MCF 10A (cell line): ENCODE measurements at regions not wholly inside any gene's neighbourhood (a gene's known extent, or its start where the extent isn't known, plus 50 kb on each side); places are given as distances from the start of the nearest gene placed in this dataset.

ENCODE experiments used
- BruUV-seq: library from RNA; stranded (reverse); fragments of 400-500 nt; replicated peaks from 2 replicates; lab custom pipeline; 2021; lab: Mats Ljungman, UMichigan
- CTCF ChIA-PET: fragments of 300-600 bp; sonication (Branson Sonifier 250); formaldehyde crosslinking; extraction: SDS; loops from one replicate; lab custom pipeline; 2021; ENCODE audit warnings: antibody characterized with exemption, inconsistent platforms; lab: Yijun Ruan, JAX
- POLR2A ChIA-PET: fragments of 300-600, 350-650 bp; sonication (Branson Sonifier 250); formaldehyde crosslinking; extraction: SDS; loops from one replicate; lab custom pipeline; 2020; ENCODE audit warnings: antibody characterized with exemption, inconsistent platforms; lab: Yijun Ruan, JAX
- DNase-seq: peaks from one replicate; pipeline ENCODE4 v3.0.0-alpha.2; 2018; ENCODE audit not compliant: unreplicated experiment
- H3K27ac Mint-ChIP-seq: one replicate; pipeline ENCODE4 v1.8.0; 2022; ENCODE audit warnings: mild to moderate bottlenecking, low read depth, mixed read lengths; ENCODE audit not compliant: unreplicated experiment
- H3K27me3 Mint-ChIP-seq: one replicate; pipeline ENCODE4 v1.8.0; 2022; ENCODE audit warnings: mixed read lengths; ENCODE audit not compliant: insufficient read depth, unreplicated experiment
- H3K36me3 Mint-ChIP-seq: one replicate; pipeline ENCODE4 v1.8.0; 2022; ENCODE audit warnings: mild to moderate bottlenecking, moderate library complexity, mixed read lengths; ENCODE audit not compliant: insufficient read depth, unreplicated experiment
- H3K4me1 Mint-ChIP-seq: one replicate; pipeline ENCODE4 v1.8.0; 2022; ENCODE audit warnings: mixed read lengths; ENCODE audit not compliant: insufficient read depth, unreplicated experiment
- H3K4me3 Mint-ChIP-seq: one replicate; pipeline ENCODE4 v1.8.0; 2022; ENCODE audit warnings: mild to moderate bottlenecking, moderate library complexity, mixed read lengths; ENCODE audit not compliant: unreplicated experiment
- H3K9me3 Mint-ChIP-seq: one replicate; pipeline ENCODE4 v1.8.0; 2022; ENCODE audit warnings: mixed read lengths; ENCODE audit not compliant: unreplicated experiment
- intact Hi-C: fragments of 100-400 bp; cut with micrococcal nuclease; formaldehyde crosslinking; loops from 2 replicates; pipeline ENCODE4 v1.14.1; 2022
- TF ChIP-seq, protein P1 (sequence below): fragments of 200-600 bp; IDR thresholded peaks from one replicate; pipeline ENCODE4 v1.8.0; 2022; ENCODE audit warnings: antibody characterized with exemption, mild to moderate bottlenecking; ENCODE audit not compliant: unreplicated experiment

GRCh38 chr10:128551475-128551874, 425.3 kb upstream of the MKI67 start:
- H3K27ac Mint-ChIP-seq, result no peak overlapping the region
- peaks cover 8% of the 10 kb centered on the region for H3K4me1 Mint-ChIP-seq
- no peak for DNase-seq
- no peaks in the 10 kb centered on the region for H3K36me3 Mint-ChIP-seq
- peaks cover 7% of the 10 kb centered on the region for H3K9me3 Mint-ChIP-seq
- BruUV-seq, result no TSS peak
- no peak overlapping the region for H3K4me3 Mint-ChIP-seq
- ChIA-PET CTCF (interaction anchor here (2.4 kb wide), 1 partner anchor 20 kb away, joined by 8 read pairs; no protein-coding TSS in a partner anchor), POLR2A (no interaction called here)
- TF ChIP-seq, protein P1, sequence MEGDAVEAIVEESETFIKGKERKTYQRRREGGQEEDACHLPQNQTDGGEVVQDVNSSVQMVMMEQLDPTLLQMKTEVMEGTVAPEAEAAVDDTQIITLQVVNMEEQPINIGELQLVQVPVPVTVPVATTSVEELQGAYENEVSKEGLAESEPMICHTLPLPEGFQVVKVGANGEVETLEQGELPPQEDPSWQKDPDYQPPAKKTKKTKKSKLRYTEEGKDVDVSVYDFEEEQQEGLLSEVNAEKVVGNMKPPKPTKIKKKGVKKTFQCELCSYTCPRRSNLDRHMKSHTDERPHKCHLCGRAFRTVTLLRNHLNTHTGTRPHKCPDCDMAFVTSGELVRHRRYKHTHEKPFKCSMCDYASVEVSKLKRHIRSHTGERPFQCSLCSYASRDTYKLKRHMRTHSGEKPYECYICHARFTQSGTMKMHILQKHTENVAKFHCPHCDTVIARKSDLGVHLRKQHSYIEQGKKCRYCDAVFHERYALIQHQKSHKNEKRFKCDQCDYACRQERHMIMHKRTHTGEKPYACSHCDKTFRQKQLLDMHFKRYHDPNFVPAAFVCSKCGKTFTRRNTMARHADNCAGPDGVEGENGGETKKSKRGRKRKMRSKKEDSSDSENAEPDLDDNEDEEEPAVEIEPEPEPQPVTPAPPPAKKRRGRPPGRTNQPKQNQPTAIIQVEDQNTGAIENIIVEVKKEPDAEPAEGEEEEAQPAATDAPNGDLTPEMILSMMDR, result no peak
- peaks cover 11% of the 10 kb centered on the region for H3K27me3 Mint-ChIP-seq
- intact Hi-C loops, result no loop called here

- CTCF ChIA-PET, result no interaction called here
- TF ChIP-seq, protein P1, result no peak
- H3K4me1 Mint-ChIP-seq, result peaks cover 8% of the 10 kb centered on the region
- H3K27ac Mint-ChIP-seq, result no peak overlapping the region
- intact Hi-C loops, result no loop called here
- H3K9me3 Mint-ChIP-seq, result peaks cover 7% of the 10 kb centered on the region
- POLR2A ChIA-PET, result no interaction called here
- H3K36me3 Mint-ChIP-seq, result no peaks in the 10 kb centered on the region
- H3K4me3 Mint-ChIP-seq, result no peak overlapping the region
- H3K27me3 Mint-ChIP-seq, result peaks cover 21% of the 10 kb centered on the region
- no TSS peak for BruUV-seq
- peak; percentile 16 for DNase-seq
Observed at GRCh38 chr10:128553755-128554154, 427.5 kb upstream of the MKI67 start.

- BruUV-seq, result no TSS peak
- Mint-ChIP-seq H3K27me3 (peaks cover 21% of the 10 kb centered on the region), H3K4me1 (peaks cover 8% of the 10 kb centered on the region), H3K27ac (no peak overlapping the region), H3K36me3 (peaks cover 6% of the 10 kb centered on the region), H3K4me3 (no peak overlapping the region), H3K9me3 (peaks cover 7% of the 10 kb centered on the region)
- POLR2A ChIA-PET, result interaction anchor here (0.6 kb wide), 1 partner anchor 14 kb away, joined by 3 read pairs; no protein-coding TSS in a partner anchor
- intact Hi-C loops, result no loop called here
- no peak for DNase-seq
- TF ChIP-seq, protein P1, result no peak
- CTCF ChIA-PET, result interaction anchor here (0.6 kb wide), 1 partner anchor 779 kb away, joined by 3 read pairs; no protein-coding TSS in a partner anchor
Observed at GRCh38 chr10:128556182-128557110, 430.2 kb upstream of the MKI67 start.

GRCh38 chr10:128557149-128557710, 431.0 kb upstream of the MKI67 start:
- no peak for DNase-seq
- H3K36me3 Mint-ChIP-seq, result peaks cover 6% of the 10 kb centered on the region
- ChIA-PET POLR2A (no interaction called here), CTCF (interaction anchor here (0.6 to 0.7 kb wide), 2 partner anchors 15 to 26 kb away, joined by 3 read pairs; no protein-coding TSS in a partner anchor)
- peaks cover 21% of the 10 kb centered on the region for H3K27me3 Mint-ChIP-seq
- H3K4me3 Mint-ChIP-seq, result no peak overlapping the region
- TF ChIP-seq, protein P1, result no peak
- H3K9me3 Mint-ChIP-seq, result peaks cover 14% of the 10 kb centered on the region
- intact Hi-C loops, result no loop called here
- H3K4me1 Mint-ChIP-seq, result peaks cover 8% of the 10 kb centered on the region
- no TSS peak for BruUV-seq
- H3K27ac Mint-ChIP-seq, result no peak overlapping the region
